OCI-LY3 (cell line): ENCODE measurements at regions not wholly inside any gene's neighbourhood (a gene's known extent, or its start where the extent isn't known, plus 50 kb on each side); places are given as distances from the start of the nearest gene placed in this dataset.

Experiments used
- H2AFZ ChIP-seq: fragments of 200-600, 300-600 bp; shearing (Covaris generic); 2 replicates; pipeline ENCODE4 v1.6.0; 2014; ENCODE audit warnings: antibody characterized with exemption, low read depth, low read length
- H3K27ac ChIP-seq: fragments of 200-600, 300-600 bp; sonication (generic); 2 replicates; pipeline ENCODE4 v1.5.1; 2014; ENCODE audit warnings: mild to moderate bottlenecking, low read length, moderate library complexity, mixed read lengths
- H3K27me3 ChIP-seq: fragments of 200-600, 300-600 bp; sonication (generic); 2 replicates; pipeline ENCODE4 v1.6.1; 2014; ENCODE audit warnings: low read depth, low read length, mixed read lengths
- H3K36me3 ChIP-seq: fragments of 200-600, 300-600 bp; sonication (generic); replicated peaks from 2 replicates; pipeline ENCODE3; 2014; ENCODE audit warnings: low read depth, low read length, mixed read lengths
- H3K4me1 ChIP-seq: fragments of 300-600, 200-600 bp; sonication (generic); 2 replicates; pipeline ENCODE4 v1.6.1; 2014; ENCODE audit warnings: low read length, mixed read lengths
- H3K4me2 ChIP-seq: fragments of 200-600, 300-600 bp; sonication (generic); 2 replicates; pipeline ENCODE4 v1.6.1; 2014; ENCODE audit warnings: low read length, mixed read lengths
- H3K4me3 ChIP-seq: fragments of 300-600, 200-600 bp; sonication (generic); 2 replicates; pipeline ENCODE4 v1.5.1; 2014; ENCODE audit warnings: antibody characterized with exemption, mild to moderate bottlenecking, low read length, moderate library complexity
- H3K79me2 ChIP-seq: fragments of 300-600, 200-600 bp; shearing (Covaris generic); 2 replicates; pipeline ENCODE4 v1.6.1; 2014; ENCODE audit warnings: mild to moderate bottlenecking, low read length, mixed read lengths
- H3K9ac ChIP-seq: fragments of 300-600, 200-600 bp; shearing (Covaris generic); 2 replicates; pipeline ENCODE4 v1.6.0; 2014; ENCODE audit warnings: mild to moderate bottlenecking, low read length, moderate library complexity
- H3K9me3 ChIP-seq: fragments of 200-600, 300-600 bp; shearing (Covaris generic); 2 replicates; pipeline ENCODE4 v1.6.1; 2014; ENCODE audit warnings: low read length, mixed read lengths; ENCODE audit not compliant: insufficient read depth
- H4K20me1 ChIP-seq: fragments of 200-600, 300-600 bp; sonication (generic); 2 replicates; pipeline ENCODE4 v1.6.1; 2016; ENCODE audit warnings: low read length, mixed read lengths; ENCODE audit not compliant: insufficient read depth
- CTCF ChIP-seq: fragments of 200-600, 300-600 bp; sonication (generic); IDR thresholded peaks from 2 replicates; pipeline ENCODE4 v1.5.1; 2014; ENCODE audit warnings: antibody characterized with exemption, low read length, low read depth
- EZH2phosphoT487 ChIP-seq: fragments of 200-600 bp; shearing (Covaris generic); IDR thresholded peaks from 2 replicates; pipeline ENCODE4 v1.6.1; 2018; ENCODE audit warnings: antibody characterized with exemption, mixed run types, low read depth

GRCh38 chr13:80083853-80084676 lies 256.9 kb downstream of the SPRY2 start:
- no peak for TF ChIP-seq CTCF
- TF ChIP-seq EZH2phosphoT487 = no peak
- Histone ChIP-seq H3K36me3 (no peaks in the 10 kb centered on the region), H3K27me3 (no peaks in the 10 kb centered on the region), H3K4me2 (0 out of 2 replicates have a peak overlapping the region, but pooled peaks have one; percentile 13), H3K4me3 (no peak overlapping the region), H3K9ac (no peak overlapping the region), H3K79me2 (no peaks in the 10 kb centered on the region), H3K4me1 (no peaks in the 10 kb centered on the region), H2AFZ (0 out of 2 replicates have a peak overlapping the region, but pooled peaks have one; percentile 42), H3K9me3 (no peaks in the 10 kb centered on the region), H4K20me1 (no peaks in the 10 kb centered on the region), H3K27ac (no peak overlapping the region)

GRCh38 chr13:80083081-80083852 lies 257.7 kb downstream of the SPRY2 start:
- no peaks in the 10 kb centered on the region for H3K9me3 ChIP-seq
- no peak overlapping the region for H3K4me2 ChIP-seq
- TF ChIP-seq EZH2phosphoT487 (no peak), CTCF (no peak)
- H3K79me2 ChIP-seq = no peaks in the 10 kb centered on the region
- H3K36me3 ChIP-seq = no peaks in the 10 kb centered on the region
- no peaks in the 10 kb centered on the region for H3K27me3 ChIP-seq
- H3K27ac ChIP-seq = no peak overlapping the region
- H3K4me3 ChIP-seq = no peak overlapping the region
- no peak overlapping the region for H2AFZ ChIP-seq
- no peaks in the 10 kb centered on the region for H4K20me1 ChIP-seq
- H3K4me1 ChIP-seq = no peaks in the 10 kb centered on the region
- no peak overlapping the region for H3K9ac ChIP-seq

- H3K4me1 ChIP-seq = no peaks in the 10 kb centered on the region
- no peaks in the 10 kb centered on the region for H3K9me3 ChIP-seq
- H4K20me1 ChIP-seq = no peaks in the 10 kb centered on the region
- H3K4me3 ChIP-seq = no peak overlapping the region
- H3K9ac ChIP-seq = no peak overlapping the region
- no peaks in the 10 kb centered on the region for H3K79me2 ChIP-seq
- H3K36me3 ChIP-seq = no peaks in the 10 kb centered on the region
- H3K27ac ChIP-seq = no peak overlapping the region
- no peak overlapping the region for H3K4me2 ChIP-seq
- no peaks in the 10 kb centered on the region for H3K27me3 ChIP-seq
- no peak overlapping the region for H2AFZ ChIP-seq
- TF ChIP-seq EZH2phosphoT487 = no peak
- TF ChIP-seq CTCF = no peak
Observed at GRCh38 chr13:80082396-80083080, 258.4 kb downstream of the SPRY2 start.

GRCh38 chr13:80074811-80075210 lies 266.1 kb downstream of the SPRY2 start:
- Histone ChIP-seq H3K4me3 (no peak overlapping the region), H3K79me2 (no peaks in the 10 kb centered on the region), H2AFZ (no peak overlapping the region), H3K27ac (no peak overlapping the region), H3K36me3 (no peaks in the 10 kb centered on the region), H3K27me3 (no peaks in the 10 kb centered on the region), H3K4me1 (no peaks in the 10 kb centered on the region), H3K9ac (no peak overlapping the region), H3K9me3 (no peaks in the 10 kb centered on the region), H4K20me1 (no peaks in the 10 kb centered on the region), H3K4me2 (no peak overlapping the region)
- TF ChIP-seq EZH2phosphoT487 (no peak), CTCF (no peak)
